Kidney capillary endothelial cell (primary cell): ENCODE measurements at regions not wholly inside any gene's neighbourhood (a gene's known extent, or its start where the extent isn't known, plus 50 kb on each side); places are given as distances from the start of the nearest gene placed in this dataset.
"Not testable (repeated sequence)": the region's sequence is repeated elsewhere in the genome, so short reads cannot be mapped to it uniquely, and the experiment has no call there.

Source experiments
- DNase-seq: peaks from one replicate; pipeline ENCODE4 v3.0.0-alpha.2; 2018; ENCODE audit warnings: low spot score

DNA sequence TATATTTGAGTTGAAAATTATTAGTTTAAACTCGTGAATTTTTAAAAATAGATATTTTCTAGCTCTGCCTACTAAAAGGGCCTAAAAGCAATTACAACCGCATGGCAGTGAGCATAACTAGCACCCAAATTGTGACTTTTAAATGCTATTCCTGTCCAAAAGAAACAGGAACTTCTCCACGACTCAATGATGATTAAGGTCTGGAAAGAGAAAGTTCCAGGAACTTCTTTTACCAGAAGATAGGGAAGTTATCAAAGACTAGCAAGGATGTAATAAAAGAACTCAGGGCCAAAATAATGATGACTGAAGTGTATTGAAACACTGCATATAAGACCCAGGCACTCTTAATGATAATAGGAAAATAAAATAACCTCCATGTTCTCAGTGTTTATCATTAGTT is 313.0 kb downstream of the PLPP3 start:
- DNase-seq = no peak

GRCh38 chr1:56265216-56265615 is 314.1 kb downstream of the PLPP3 start:
- no peak for DNase-seq

GRCh38 chr1:56263908-56264307 is 315.5 kb downstream of the PLPP3 start:
- DNase-seq = no peak

DNA sequence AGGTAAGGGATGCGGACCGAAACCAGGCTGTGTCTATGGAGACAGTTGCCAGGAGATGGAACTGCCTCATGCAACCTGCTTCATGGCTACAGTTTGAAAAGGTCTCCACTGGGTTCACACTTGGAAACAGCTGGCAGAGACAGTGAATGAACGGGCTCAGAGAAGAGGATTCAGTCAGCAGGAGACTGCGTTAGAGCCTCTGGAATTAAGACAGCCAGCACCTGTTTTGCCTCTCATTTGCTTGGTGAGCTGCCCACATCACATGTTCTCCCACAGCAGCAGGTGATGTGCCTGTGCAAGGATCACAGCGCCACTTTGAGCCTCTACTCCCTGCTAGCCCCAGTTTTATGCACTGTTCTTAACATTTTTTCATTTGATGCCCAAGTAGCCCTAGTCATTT is 321.0 kb downstream of the PLPP3 start:
- DNase-seq = no peak

- no peak for DNase-seq
Observed at GRCh38 chr1:56257726-56258125, 321.6 kb downstream of the PLPP3 start.

GRCh38 chr1:56256153-56257000 is 323.0 kb downstream of the PLPP3 start:
- no peak for DNase-seq

GRCh38 chr1:56255516-56256152 is 323.7 kb downstream of the PLPP3 start:
- no peak for DNase-seq

GRCh38 chr1:56254130-56254529 is 325.2 kb downstream of the PLPP3 start:
- no peak for DNase-seq

- DNase-seq = no peak
Observed at GRCh38 chr1:56250809-56251208, 328.6 kb downstream of the PLPP3 start.

DNA sequence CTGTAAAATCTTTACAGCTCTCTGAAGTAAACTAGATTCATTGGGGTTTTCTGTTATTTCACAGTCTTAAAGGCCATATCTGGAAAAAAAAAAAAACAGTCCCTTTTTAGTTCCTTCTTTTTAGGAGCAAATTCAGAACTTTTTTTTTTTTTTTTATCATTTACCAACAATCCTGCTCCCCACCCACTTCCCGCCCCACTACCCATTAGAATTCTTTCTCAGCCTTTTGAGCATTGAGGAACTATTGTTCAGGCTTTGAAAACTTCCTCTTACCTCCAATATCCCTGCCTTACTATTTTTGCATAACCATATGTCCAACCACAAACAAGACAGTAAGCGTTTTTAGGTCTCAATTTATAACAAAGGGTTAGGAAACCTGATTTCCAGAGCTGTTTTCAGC is 330.1 kb downstream of the PLPP3 start:
- no peak for DNase-seq

DNA sequence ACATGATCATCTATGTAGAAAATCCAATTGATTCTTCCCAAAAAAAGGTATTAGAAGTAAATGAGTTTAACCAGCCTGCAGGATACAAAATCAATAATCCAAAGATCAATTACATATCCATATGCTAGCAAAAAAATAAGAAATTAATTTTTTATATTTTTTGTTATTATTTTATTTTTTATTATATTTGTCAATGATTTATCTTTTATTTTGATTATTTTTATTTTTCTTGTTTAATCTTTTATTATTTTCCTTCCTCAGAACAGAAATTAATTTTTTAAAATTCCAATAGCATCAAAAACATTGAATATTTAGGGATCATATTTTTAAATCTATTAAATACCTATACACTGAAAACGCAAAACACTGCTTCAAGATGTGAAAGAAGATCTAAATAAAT is 331.2 kb downstream of the PLPP3 start:
- DNase-seq = no peak

DNA sequence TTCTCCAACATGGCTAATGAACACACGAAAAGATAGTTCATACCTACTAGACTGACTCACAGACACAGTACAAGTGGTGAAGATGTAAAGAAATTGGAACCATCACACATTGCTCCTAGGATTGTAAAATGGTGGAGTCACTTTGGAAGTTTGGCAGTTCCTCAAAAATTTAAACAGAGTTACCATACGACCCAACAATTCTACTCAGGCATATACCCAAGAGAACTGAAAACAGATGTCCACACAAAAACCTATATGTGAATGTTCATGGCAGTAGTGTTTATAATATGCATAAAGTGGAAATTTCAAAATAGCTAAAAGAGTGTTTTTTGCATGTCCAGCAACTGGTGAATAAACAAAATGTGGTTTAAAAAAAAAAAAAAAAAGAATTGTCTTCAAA is 332.6 kb downstream of the PLPP3 start:
- DNase-seq = not testable (repeated sequence)

- no peak for DNase-seq
Observed at GRCh38 chr1:56240400-56240799, 339.0 kb downstream of the PLPP3 start.

- no peak for DNase-seq
Observed at GRCh38 chr1:56237491-56238064, 341.8 kb downstream of the PLPP3 start.

DNA sequence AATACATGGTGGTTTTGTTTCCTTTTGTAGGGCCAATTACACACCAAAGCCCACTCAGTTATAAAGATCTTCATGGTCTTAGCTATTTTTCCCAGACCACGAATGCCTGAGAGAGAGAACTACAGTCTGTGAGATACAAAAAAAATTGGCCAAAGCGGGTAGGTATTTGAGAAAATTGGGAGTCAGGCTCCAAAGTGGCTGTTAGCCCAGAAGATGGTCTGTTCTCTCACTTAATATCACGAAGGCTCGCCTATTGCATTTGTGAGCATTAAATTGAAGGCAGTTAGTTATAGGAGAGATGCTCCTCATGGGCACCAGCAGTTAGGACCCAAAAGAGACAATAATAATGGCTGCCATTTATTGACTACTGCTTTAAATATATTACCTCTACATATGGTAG is 342.7 kb downstream of the PLPP3 start:
- no peak for DNase-seq

DNA sequence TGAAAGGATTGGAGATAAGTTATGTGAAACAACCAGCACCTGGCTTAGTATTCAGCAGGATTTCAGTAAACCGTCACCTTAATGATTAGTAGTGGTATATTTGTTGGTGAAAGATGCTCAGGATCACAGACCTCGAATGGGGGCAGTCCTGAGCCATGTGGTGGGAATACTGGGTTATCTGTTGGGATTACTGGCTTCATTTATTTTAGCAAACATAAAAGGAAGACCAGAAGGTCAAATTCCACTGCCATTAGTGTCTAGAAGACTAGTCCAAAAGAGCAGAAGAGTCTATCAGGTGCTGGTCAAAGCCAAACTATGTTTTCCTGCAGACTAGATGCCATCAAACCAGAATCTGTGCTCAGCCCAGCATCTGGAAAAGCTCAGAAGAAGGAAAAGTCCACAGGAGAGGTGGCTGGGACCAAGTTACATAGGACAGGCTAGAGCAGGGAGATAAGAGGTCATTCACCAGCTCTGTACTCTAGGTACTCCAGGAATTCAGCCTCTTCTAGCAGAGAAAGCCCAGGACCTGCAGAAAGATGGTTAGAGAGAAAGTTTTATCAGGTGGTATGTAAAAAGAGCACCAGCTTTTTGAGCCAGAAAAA is 343.4 kb downstream of the PLPP3 start:
- DNase-seq = no peak

GRCh38 chr1:56229186-56229585 is 350.2 kb downstream of the PLPP3 start:
- DNase-seq = no peak

DNA sequence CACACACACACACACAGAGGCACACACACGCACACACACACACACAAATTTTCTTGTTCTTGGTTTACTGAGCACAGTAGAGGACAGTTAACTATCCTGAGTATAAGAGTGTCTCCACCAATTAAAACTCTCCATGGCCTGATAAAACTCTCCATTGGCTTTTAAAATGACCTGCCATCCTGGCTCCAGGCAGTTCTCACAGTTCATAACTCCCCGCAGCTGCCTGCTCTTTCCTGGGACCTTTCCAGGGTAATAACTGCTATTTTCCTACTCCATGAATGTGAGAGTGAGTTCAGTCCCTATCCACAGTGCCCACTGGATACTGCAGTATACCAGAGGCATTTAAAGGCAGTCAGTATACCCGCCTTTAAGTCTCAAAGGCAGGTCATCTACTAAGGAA is 351.5 kb downstream of the PLPP3 start:
- no peak for DNase-seq

- no peak for DNase-seq
Observed at GRCh38 chr1:56227401-56227800, 352.0 kb downstream of the PLPP3 start.

- no peak for DNase-seq
Observed at GRCh38 chr1:56225964-56226815, 353.2 kb downstream of the PLPP3 start.

DNA sequence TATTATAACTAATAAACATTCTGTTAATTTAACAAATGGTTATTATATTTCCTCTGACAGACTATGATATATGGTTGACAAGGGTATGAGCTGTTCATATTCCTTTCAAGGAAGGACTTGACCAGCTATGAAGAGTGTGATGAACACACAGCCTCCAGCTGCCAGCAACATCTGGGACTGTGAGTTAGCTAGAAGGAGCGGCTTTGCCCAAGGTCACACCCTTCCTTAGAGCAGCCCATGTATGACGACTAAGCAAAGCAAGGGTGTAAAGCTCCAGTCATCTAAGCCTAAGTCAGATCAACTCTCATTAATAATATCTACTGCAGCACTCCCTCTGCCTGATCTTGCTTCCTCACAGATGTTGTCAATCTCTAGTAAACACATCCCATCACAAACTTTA is 355.4 kb downstream of the PLPP3 start:
- no peak for DNase-seq

GRCh38 chr1:56222914-56223540 is 356.3 kb downstream of the PLPP3 start:
- no peak for DNase-seq
